HG03108 (cell line): ENCODE measurements at regions not wholly inside any gene's neighbourhood (a gene's known extent, or its start where the extent isn't known, plus 50 kb on each side); places are given as distances from the start of the nearest gene placed in this dataset.

Source experiments
- ATAC-seq: cut with Tn5 transposase; IDR thresholded peaks from one replicate; pipeline ENCODE4 v1.9.1; 2021; ENCODE audit warnings: moderate library complexity; ENCODE audit not compliant: unreplicated experiment

- ATAC-seq: no peak
These were observed 1928.2 kb upstream of the WWC1 start for GRCh38 chr5:166363087-166363760.

- no peak for ATAC-seq
These were observed 1926.3 kb upstream of the WWC1 start for GRCh38 chr5:166365164-166365563.

GRCh38 chr5:166367391-166367790 is 1924.1 kb upstream of the WWC1 start:
- no peak for ATAC-seq

GRCh38 chr5:166369346-166369745 is 1922.1 kb upstream of the WWC1 start:
- no peak for ATAC-seq

GRCh38 chr5:166369807-166370206 is 1921.6 kb upstream of the WWC1 start:
- ATAC-seq: no peak

- no peak for ATAC-seq
These were observed 1920.3 kb upstream of the WWC1 start for GRCh38 chr5:166370928-166371690.

GRCh38 chr5:166373817-166374216 is 1917.6 kb upstream of the WWC1 start:
- no peak for ATAC-seq

GRCh38 chr5:166377756-166378155 is 1913.7 kb upstream of the WWC1 start:
- ATAC-seq: no peak

- no peak for ATAC-seq
These were observed 1911.9 kb upstream of the WWC1 start for GRCh38 chr5:166379517-166379916.

- no peak for ATAC-seq
These were observed 1909.4 kb upstream of the WWC1 start for GRCh38 chr5:166382031-166382430.

- no peak for ATAC-seq
These were observed 1893.3 kb upstream of the WWC1 start for GRCh38 chr5:166398131-166398530.

- ATAC-seq: no peak
These were observed 1891.7 kb upstream of the WWC1 start for GRCh38 chr5:166399781-166400180.

- ATAC-seq: no peak
These were observed 1890.1 kb upstream of the WWC1 start for GRCh38 chr5:166401391-166401790.

- no peak for ATAC-seq
These were observed 1879.3 kb upstream of the WWC1 start for GRCh38 chr5:166412191-166412590.

- ATAC-seq: no peak
These were observed 1864.2 kb upstream of the WWC1 start for GRCh38 chr5:166427211-166427610.

GRCh38 chr5:166428264-166428803 is 1863.1 kb upstream of the WWC1 start:
- no peak for ATAC-seq

GRCh38 chr5:166430491-166431319 is 1860.7 kb upstream of the WWC1 start:
- ATAC-seq: no peak

- ATAC-seq: no peak
These were observed 1860.0 kb upstream of the WWC1 start for GRCh38 chr5:166431456-166431855.

- ATAC-seq: no peak
These were observed 1857.8 kb upstream of the WWC1 start for GRCh38 chr5:166433679-166434078.

- no peak for ATAC-seq
These were observed 1854.6 kb upstream of the WWC1 start for GRCh38 chr5:166436872-166437271.

GRCh38 chr5:166486348-166486747 is 1805.1 kb upstream of the WWC1 start:
- no peak for ATAC-seq
